HEK293T (cell line): ENCODE measurements at regions not wholly inside any gene's neighbourhood (a gene's known extent, or its start where the extent isn't known, plus 50 kb on each side); places are given as distances from the start of the nearest gene placed in this dataset.

Experiments used
- ARNT ChIP-seq: fragments of 450-650 bp; IDR thresholded peaks from 2 replicates; pipeline ENCODE4 v1.6.1; 2017; ENCODE audit warnings: mild to moderate bottlenecking
- ELF4 ChIP-seq: fragments of 450-650 bp; IDR thresholded peaks from 2 replicates; pipeline ENCODE4 v1.6.1; 2017; ENCODE audit warnings: antibody characterized with exemption
- FOXA1 ChIP-seq: fragments of 450-650 bp; IDR thresholded peaks from 2 replicates; pipeline ENCODE4 v1.6.1; 2016; ENCODE audit warnings: mild to moderate bottlenecking
- FOXM1 ChIP-seq: fragments of 450-650 bp; IDR thresholded peaks from 2 replicates; pipeline ENCODE4 v1.6.1; 2017; ENCODE audit warnings: mild to moderate bottlenecking, borderline replicate concordance
- HDGF ChIP-seq: fragments of 450-650 bp; IDR thresholded peaks from 2 replicates; pipeline ENCODE4 v1.6.1; 2017; ENCODE audit warnings: antibody characterized with exemption, borderline replicate concordance
- L3MBTL2 ChIP-seq: fragments of 450-650 bp; conservative IDR thresholded peaks from 2 replicates; pipeline ENCODE4 v1.6.1; 2016; ENCODE audit warnings: mild to moderate bottlenecking
- SP1 ChIP-seq: fragments of 450-650 bp; IDR thresholded peaks from 2 replicates; pipeline ENCODE4 v1.6.1; 2017
- SUZ12 ChIP-seq: fragments of 450-650 bp; IDR thresholded peaks from 2 replicates; pipeline ENCODE4 v1.6.1; 2016; ENCODE audit warnings: mild to moderate bottlenecking
- TARDBP ChIP-seq: fragments of 450-650 bp; IDR thresholded peaks from 2 replicates; pipeline ENCODE4 v1.6.1; 2016

DNA sequence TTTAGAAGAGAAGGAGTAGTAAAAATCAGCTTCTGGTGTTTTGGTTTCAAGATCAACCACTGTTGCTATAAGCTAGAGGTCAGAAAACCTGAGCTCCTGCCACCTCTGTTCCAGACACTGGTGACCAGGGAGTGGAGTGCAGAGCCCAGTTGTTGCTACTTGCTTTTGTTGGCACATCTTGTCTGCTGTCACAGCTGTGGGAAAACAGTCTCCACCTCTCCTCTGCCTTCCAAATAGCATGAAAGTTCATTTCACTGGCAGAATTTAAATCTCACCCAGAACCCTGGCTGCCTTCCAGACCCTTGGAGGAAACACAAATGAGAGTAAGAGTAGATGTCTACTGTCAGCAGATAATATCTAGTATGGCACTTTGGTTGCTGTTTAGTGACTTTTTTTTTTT lies 297.5 kb upstream of the KLF3 start:
- TF ChIP-seq SP1 (no peak), TARDBP (no peak), FOXA1 (no peak), FOXM1 (no peak), SUZ12 (no peak), ARNT (no peak), L3MBTL2 (no peak), HDGF (no peak), ELF4 (no peak)
